ENCODE measurements at regions not wholly inside any gene's neighbourhood (a gene's known extent, or its start where the extent isn't known, plus 50 kb on each side); places are given as distances from the start of the nearest gene placed in this dataset.

DNA sequence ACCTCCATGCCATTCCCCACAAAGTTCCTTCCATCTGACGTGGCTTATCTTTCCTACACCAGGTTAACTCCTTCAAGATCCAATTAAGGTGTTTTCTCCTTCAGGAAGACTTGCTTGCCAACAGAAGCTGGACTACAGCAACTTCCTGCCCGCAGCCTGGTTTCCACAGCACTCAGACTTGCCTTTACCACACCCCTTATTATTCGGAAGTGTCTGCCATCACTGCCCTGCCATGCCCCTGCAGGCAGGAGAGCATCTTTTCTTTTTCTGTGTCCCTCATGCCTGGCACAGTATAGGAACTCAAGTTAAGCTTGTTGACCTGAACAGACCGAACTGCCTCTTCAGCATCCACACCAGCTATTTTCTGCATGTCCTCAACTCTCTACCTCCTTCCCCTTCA is 168.0 kb downstream of the FOXO1 start:
- H3K4me3 Mint-ChIP-seq, result no peak overlapping the region
- no peaks in the 10 kb centered on the region for H3K36me3 Mint-ChIP-seq
- peaks cover 31% of the 10 kb centered on the region for H3K4me1 Mint-ChIP-seq
- ATAC-seq (no peak), DNase-seq (no peak)
- no peak overlapping the region for H3K27ac Mint-ChIP-seq
- CTCF ChIA-PET, result interaction anchor here (1.0 kb wide), 1 partner anchor 14 kb away, joined by 3 read pairs; no protein-coding TSS in a partner anchor
- no peaks in the 10 kb centered on the region for H3K27me3 Mint-ChIP-seq
- no peaks in the 10 kb centered on the region for H3K9me3 Mint-ChIP-seq (ENCODE audit: low read depth)

DNA sequence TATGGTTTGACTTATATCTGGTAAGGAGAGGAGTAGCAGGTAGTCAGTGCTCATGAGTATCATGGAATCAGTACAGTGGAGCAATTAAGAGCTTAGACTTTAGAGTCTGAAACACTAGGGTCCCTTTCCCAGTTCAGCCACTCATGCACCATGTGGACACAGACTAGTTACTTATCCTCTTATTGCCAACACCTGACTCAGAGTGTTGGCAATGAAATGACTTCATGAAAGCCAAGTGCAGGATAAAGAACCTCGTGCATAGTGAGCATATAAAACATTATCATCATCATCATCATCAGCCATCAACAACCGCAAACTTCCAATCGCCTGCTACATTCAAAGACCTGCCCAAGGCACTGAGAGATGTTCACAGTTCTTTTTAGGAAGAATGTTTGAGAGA is 164.2 kb downstream of the FOXO1 start:
- CTCF ChIA-PET, result interaction anchor here (1.0 kb wide), 1 partner anchor 12 kb away, joined by 3 read pairs; no protein-coding TSS in a partner anchor
- H3K27ac Mint-ChIP-seq, result no peak overlapping the region

DNA sequence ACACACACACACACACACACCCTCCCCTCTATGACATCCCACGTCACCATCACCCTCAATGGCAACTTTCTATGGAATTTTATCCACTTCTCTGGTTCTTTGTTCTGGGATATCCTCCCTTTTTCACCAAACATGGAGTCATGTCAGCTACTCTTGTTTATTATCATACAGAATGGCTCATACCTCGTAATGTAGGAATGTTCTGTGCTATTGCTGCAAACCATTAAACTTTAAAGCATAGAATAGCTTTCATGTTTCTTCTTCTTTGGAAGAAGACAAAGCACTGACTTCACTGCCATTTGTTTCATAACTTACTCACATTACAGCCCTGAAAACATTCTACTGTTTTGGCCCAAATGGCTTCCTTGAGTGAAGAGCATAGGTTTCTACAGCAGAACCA is 163.4 kb downstream of the FOXO1 start:
- peaks cover 6% of the 10 kb centered on the region for H3K4me1 Mint-ChIP-seq
- CTCF ChIA-PET, result no interaction called here
- no peaks in the 10 kb centered on the region for H3K9me3 Mint-ChIP-seq (ENCODE audit: low read depth)

More for the DNA sequence above, 164.2 kb downstream of the FOXO1 start:
- Mint-ChIP-seq H3K4me3 (no peak overlapping the region), H3K36me3 (no peaks in the 10 kb centered on the region), H3K9me3 (ENCODE audit: low read depth) (no peaks in the 10 kb centered on the region), H3K27me3 (no peaks in the 10 kb centered on the region), H3K4me1 (peaks cover 6% of the 10 kb centered on the region)
- ATAC-seq, result no peak
- no peak for DNase-seq

DNA sequence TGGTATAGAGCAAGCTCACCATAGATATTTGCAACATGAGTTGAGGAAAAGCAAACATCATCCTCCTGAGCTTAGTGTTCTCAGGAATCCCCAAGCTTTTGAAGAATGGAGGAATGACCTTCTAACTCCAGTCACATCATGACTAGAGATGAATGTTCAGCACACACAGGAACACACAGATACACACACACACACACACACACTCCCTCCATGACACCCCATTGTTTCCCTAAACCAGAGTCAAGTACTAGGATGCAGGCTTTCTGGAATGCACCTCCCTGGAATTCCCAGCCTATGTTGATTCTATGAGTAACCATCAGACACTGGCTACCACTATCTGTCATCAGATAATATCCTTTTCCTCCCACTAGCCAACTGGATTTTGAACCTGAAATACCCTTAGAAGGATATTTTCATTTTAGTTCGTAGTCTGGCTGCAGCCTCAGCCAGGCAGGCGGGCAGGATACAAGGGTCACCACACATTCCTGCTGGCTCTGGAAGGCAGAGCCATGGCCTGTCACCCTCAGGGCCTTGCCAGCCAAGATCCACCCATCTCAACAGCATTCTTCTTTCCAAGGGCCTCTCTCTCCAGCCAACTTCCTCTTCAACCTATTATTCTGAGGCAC is 162.4 kb downstream of the FOXO1 start:
- CTCF ChIA-PET, result no interaction called here
- H3K27me3 Mint-ChIP-seq, result no peaks in the 10 kb centered on the region
- H3K27ac Mint-ChIP-seq, result no peak overlapping the region
- ATAC-seq, result no peak
- H3K4me3 Mint-ChIP-seq, result no peak overlapping the region
- no peak for DNase-seq
- no peaks in the 10 kb centered on the region for H3K4me1 Mint-ChIP-seq
- no peaks in the 10 kb centered on the region for H3K9me3 Mint-ChIP-seq (ENCODE audit: low read depth)
- no peaks in the 10 kb centered on the region for H3K36me3 Mint-ChIP-seq

More for the DNA sequence above, 163.4 kb downstream of the FOXO1 start:
- no peak overlapping the region for H3K27ac Mint-ChIP-seq
- DNase-seq, result no peak
- H3K36me3 Mint-ChIP-seq, result no peaks in the 10 kb centered on the region
- ATAC-seq, result no peak
- no peaks in the 10 kb centered on the region for H3K27me3 Mint-ChIP-seq
- H3K4me3 Mint-ChIP-seq, result no peak overlapping the region

DNA sequence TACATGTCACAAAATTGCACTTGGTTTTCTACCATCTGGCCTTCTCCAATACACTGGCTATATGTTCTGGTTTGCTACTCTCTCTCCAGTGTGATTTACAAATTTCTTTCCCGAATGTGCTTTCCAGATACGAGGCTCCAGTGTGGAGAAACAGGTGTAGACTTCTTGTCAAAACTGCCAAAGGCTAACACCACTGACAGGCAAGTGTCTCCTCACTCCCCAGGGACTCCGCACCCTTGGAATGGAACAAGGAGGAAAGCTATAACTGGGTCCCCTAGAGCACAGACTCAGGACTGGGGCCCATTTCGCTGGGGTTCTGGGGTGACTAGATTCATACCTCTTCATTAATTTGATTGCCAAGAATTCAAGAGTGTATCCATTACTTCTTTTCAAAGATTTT is 161.8 kb downstream of the FOXO1 start:
- ATAC-seq (no peak), DNase-seq (no peak)
- CTCF ChIA-PET, result no interaction called here
- Mint-ChIP-seq H3K36me3 (no peaks in the 10 kb centered on the region), H3K4me3 (no peak overlapping the region), H3K9me3 (ENCODE audit: low read depth) (no peaks in the 10 kb centered on the region), H3K27me3 (no peaks in the 10 kb centered on the region), H3K4me1 (no peaks in the 10 kb centered on the region), H3K27ac (no peak overlapping the region)

DNA sequence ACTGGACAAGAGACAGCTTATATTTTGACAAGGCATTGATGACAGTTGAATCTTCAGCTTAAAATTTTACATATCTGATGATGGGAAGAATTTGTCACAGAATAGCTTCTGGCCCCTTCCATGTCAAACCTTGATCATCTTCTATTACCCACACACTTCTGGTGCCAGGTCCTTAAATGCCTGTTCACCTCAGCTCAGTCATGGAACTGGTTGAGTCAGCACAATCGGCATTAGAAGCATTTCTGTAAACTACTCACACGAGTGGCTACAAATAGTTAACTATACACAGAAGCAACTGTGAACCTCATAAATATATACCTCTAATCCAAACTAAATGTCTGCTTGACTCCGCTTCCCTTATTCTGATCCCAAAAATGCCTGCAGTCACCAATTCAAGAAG is 161.2 kb downstream of the FOXO1 start:
- Mint-ChIP-seq H3K4me1 (no peaks in the 10 kb centered on the region), H3K27ac (no peak overlapping the region), H3K9me3 (ENCODE audit: low read depth) (no peaks in the 10 kb centered on the region), H3K27me3 (no peaks in the 10 kb centered on the region), H3K36me3 (no peaks in the 10 kb centered on the region), H3K4me3 (no peak overlapping the region)
- ATAC-seq (no peak), DNase-seq (no peak)
- CTCF ChIA-PET, result no interaction called here

All from activated CD8-positive, alpha-beta memory T cell treated with anti-CD3 and anti-CD28 coated beads, Interleukin-2, amount 10 ng/mL, durations not matched to agents 7 days and 5 days (primary cell).